Activated CD8-positive, alpha-beta T cell treated with anti-CD3 and anti-CD28 coated beads for 36 hours (primary cell): ENCODE measurements at regions not wholly inside any gene's neighbourhood (a gene's known extent, or its start where the extent isn't known, plus 50 kb on each side); places are given as distances from the start of the nearest gene placed in this dataset.

ENCODE experiments used
- ATAC-seq: fragments of 200-7000 bp; cut with Tn5 transposase; one replicate; pipeline ENCODE4 v1.10.0; 2021; ENCODE audit warnings: mild to moderate bottlenecking, moderate library complexity
- CTCF ChIA-PET: fragments of 350-600 bp; sonication (Branson Sonifier 250); formaldehyde crosslinking; loops from one replicate; lab custom pipeline; 2021; ENCODE audit warnings: antibody characterized with exemption; lab: Charles Lee
- POLR2A ChIA-PET: fragments of 350-600 bp; sonication (Branson Sonifier 250); formaldehyde crosslinking; loops from one replicate; lab custom pipeline; 2021; ENCODE audit warnings: antibody characterized with exemption; lab: Charles Lee
- DNase-seq: peaks from one replicate; pipeline ENCODE4 v3.0.0-alpha.2; 2020
- H3K27ac Mint-ChIP-seq: one replicate; pipeline ENCODE4 v1.8.0; 2021; ENCODE audit warnings: mild to moderate bottlenecking, mixed read lengths
- H3K27me3 Mint-ChIP-seq: one replicate; pipeline ENCODE4 v1.8.0; 2021; ENCODE audit warnings: mixed read lengths
- H3K36me3 Mint-ChIP-seq: one replicate; pipeline ENCODE4 v1.8.0; 2021; ENCODE audit warnings: low read depth, mixed read lengths
- H3K4me1 Mint-ChIP-seq: one replicate; pipeline ENCODE4 v1.8.0; 2021; ENCODE audit warnings: low read depth, mixed read lengths
- H3K4me3 Mint-ChIP-seq: one replicate; pipeline ENCODE4 v1.8.0; 2021; ENCODE audit warnings: mild to moderate bottlenecking, moderate library complexity, mixed read lengths
- H3K9me3 Mint-ChIP-seq: one replicate; pipeline ENCODE4 v1.8.0; 2021; ENCODE audit warnings: mixed read lengths
- CTCF ChIP-seq: fragments of 200-600 bp; IDR thresholded peaks from one replicate; pipeline ENCODE4 v1.8.0; 2022; ENCODE audit warnings: antibody characterized with exemption, mild to moderate bottlenecking
- intact Hi-C: fragments of 100-400 bp; cut with micrococcal nuclease; formaldehyde crosslinking; loops from one replicate; pipeline ENCODE4 v1.10.0; 2022

- intact Hi-C loops = no loop called here
- ChIA-PET POLR2A (no interaction called here), CTCF (no interaction called here)
- Mint-ChIP-seq H3K36me3 (no peaks in the 10 kb centered on the region), H3K4me1 (no peaks in the 10 kb centered on the region), H3K27me3 (no peaks in the 10 kb centered on the region), H3K27ac (no peak overlapping the region), H3K9me3 (peaks cover 2% of the 10 kb centered on the region), H3K4me3 (no peak overlapping the region)
- no peak for TF ChIP-seq CTCF
- no peak for ATAC-seq
- no peak for DNase-seq
Observed at GRCh38 chr7:119561751-119562150, 711.2 kb upstream of the KCND2 start.

- Mint-ChIP-seq H3K4me3 (no peak overlapping the region), H3K9me3 (peaks cover 2% of the 10 kb centered on the region), H3K36me3 (no peaks in the 10 kb centered on the region), H3K4me1 (no peaks in the 10 kb centered on the region), H3K27ac (no peak overlapping the region), H3K27me3 (no peaks in the 10 kb centered on the region)
- POLR2A ChIA-PET = no interaction called here
- ATAC-seq (no peak), DNase-seq (no peak)
- no peak for TF ChIP-seq CTCF
- CTCF ChIA-PET = no interaction called here
- intact Hi-C loops = no loop called here
Observed at GRCh38 chr7:119562839-119563238, 710.1 kb upstream of the KCND2 start.

GRCh38 chr7:119571666-119572065 lies 701.3 kb upstream of the KCND2 start:
- no peaks in the 10 kb centered on the region for H3K36me3 Mint-ChIP-seq
- POLR2A ChIA-PET = no interaction called here
- TF ChIP-seq CTCF = no peak
- H3K27me3 Mint-ChIP-seq = no peaks in the 10 kb centered on the region
- ATAC-seq (no peak), DNase-seq (no peak)
- CTCF ChIA-PET = no interaction called here
- no peak overlapping the region for H3K4me3 Mint-ChIP-seq
- intact Hi-C loops = no loop called here
- H3K9me3 Mint-ChIP-seq = no peaks in the 10 kb centered on the region
- H3K4me1 Mint-ChIP-seq = no peaks in the 10 kb centered on the region
- no peak overlapping the region for H3K27ac Mint-ChIP-seq

- ChIA-PET POLR2A (no interaction called here), CTCF (no interaction called here)
- ATAC-seq = no peak
- H3K4me3 Mint-ChIP-seq = no peak overlapping the region
- H3K9me3 Mint-ChIP-seq = no peaks in the 10 kb centered on the region
- H3K36me3 Mint-ChIP-seq = no peaks in the 10 kb centered on the region
- TF ChIP-seq CTCF = no peak
- intact Hi-C loops = no loop called here
- no peak for DNase-seq
- no peaks in the 10 kb centered on the region for H3K27me3 Mint-ChIP-seq
- no peak overlapping the region for H3K27ac Mint-ChIP-seq
- no peaks in the 10 kb centered on the region for H3K4me1 Mint-ChIP-seq
Observed at GRCh38 chr7:119572132-119572531, 700.8 kb upstream of the KCND2 start.

- DNase-seq (no peak), ATAC-seq (no peak)
- POLR2A ChIA-PET = no interaction called here
- no peaks in the 10 kb centered on the region for H3K9me3 Mint-ChIP-seq
- no peak overlapping the region for H3K27ac Mint-ChIP-seq
- H3K36me3 Mint-ChIP-seq = no peaks in the 10 kb centered on the region
- intact Hi-C loops = no loop called here
- CTCF ChIA-PET = no interaction called here
- H3K4me3 Mint-ChIP-seq = no peak overlapping the region
- no peaks in the 10 kb centered on the region for H3K27me3 Mint-ChIP-seq
- H3K4me1 Mint-ChIP-seq = no peaks in the 10 kb centered on the region
- TF ChIP-seq CTCF = no peak
Observed at GRCh38 chr7:119572541-119572940, 700.4 kb upstream of the KCND2 start.
